Hepatocyte (in vitro differentiated cells): ENCODE measurements at regions not wholly inside any gene's neighbourhood (a gene's known extent, or its start where the extent isn't known, plus 50 kb on each side); places are given as distances from the start of the nearest gene placed in this dataset.
A peak's percentile ranks its signal among the peaks of the same experiment; 100 is the strongest.

Experiments
- DNase-seq: peaks from one replicate; pipeline ENCODE4 v3.0.0-alpha.2; 2016; ENCODE audit warnings: low spot score
- H2AFZ ChIP-seq: fragments of 200-600 bp; sonication (generic); 2 replicates; pipeline ENCODE4 v1.6.0; 2016; ENCODE audit warnings: antibody characterized with exemption, mild to moderate bottlenecking
- H3K27ac ChIP-seq: fragments of 200-600 bp; sonication (generic); 2 replicates; pipeline ENCODE4 v1.5.1; 2016; ENCODE audit warnings: mild to moderate bottlenecking
- H3K27me3 ChIP-seq: fragments of 200-600 bp; sonication (generic); 2 replicates; pipeline ENCODE4 v1.6.1; 2016
- H3K36me3 ChIP-seq: fragments of 200-600 bp; sonication (generic); replicated peaks from 2 replicates; pipeline ENCODE4 v1.5.1; 2016; ENCODE audit warnings: low read depth; ENCODE audit not compliant: insufficient read depth
- H3K4me1 ChIP-seq: fragments of 200-600 bp; sonication (generic); 2 replicates; pipeline ENCODE4 v1.5.1; 2016; ENCODE audit warnings: mild to moderate bottlenecking, moderate library complexity; ENCODE audit not compliant: insufficient read depth
- H3K4me2 ChIP-seq: fragments of 200-600 bp; sonication (generic); 2 replicates; pipeline ENCODE4 v1.6.0; 2016
- H3K4me3 ChIP-seq: fragments of 200-600 bp; sonication (generic); 2 replicates; pipeline ENCODE4 v1.5.1; 2016; ENCODE audit warnings: mild to moderate bottlenecking
- H3K79me2 ChIP-seq: fragments of 200-600 bp; sonication (generic); 2 replicates; pipeline ENCODE4 v1.6.0; 2017; ENCODE audit warnings: mild to moderate bottlenecking
- H3K9me2 ChIP-seq: fragments of 200-600 bp; sonication (generic); replicated peaks from 2 replicates; pipeline ENCODE4 v1.6.0; 2017; ENCODE audit warnings: mild to moderate bottlenecking; ENCODE audit not compliant: insufficient read depth
- H3K9me3 ChIP-seq: fragments of 200-600 bp; sonication (generic); 2 replicates; pipeline ENCODE4 v1.5.1; 2016; ENCODE audit warnings: low read depth, mild to moderate bottlenecking
- H4K20me1 ChIP-seq: fragments of 200-600 bp; sonication (generic); 2 replicates; pipeline ENCODE4 v1.6.0; 2016; ENCODE audit warnings: mild to moderate bottlenecking; ENCODE audit not compliant: insufficient read depth, poor library complexity, severe bottlenecking
- EZH2 ChIP-seq: fragments of 200-600 bp; sonication (generic); IDR thresholded peaks from 2 replicates; pipeline ENCODE4 v1.6.1; 2016; ENCODE audit warnings: antibody characterized with exemption, mild to moderate bottlenecking, borderline replicate concordance
- EZH2phosphoT487 ChIP-seq: fragments of 200-600 bp; sonication (generic); IDR thresholded peaks from one replicate; pipeline ENCODE4 v1.6.1; 2018; ENCODE audit warnings: antibody characterized with exemption, mild to moderate bottlenecking, low read depth, moderate library complexity; ENCODE audit not compliant: unreplicated experiment, severe bottlenecking
- WGBS: methylation state at CpG from one replicate; pipeline ENCODE4 v1.1.6; 2016; ENCODE audit warnings: low lambda C conversion rate; ENCODE audit errors: missing lambda C conversion rate; 5-methylcytosine and 5-hydroxymethylcytosine counted together
- TF ChIP-seq, protein P1 (sequence below): fragments of 200-600 bp; sonication (generic); IDR thresholded peaks from 2 replicates; pipeline ENCODE4 v1.5.1; 2016; ENCODE audit warnings: antibody characterized with exemption, mild to moderate bottlenecking; ENCODE audit not compliant: poor library complexity

DNA sequence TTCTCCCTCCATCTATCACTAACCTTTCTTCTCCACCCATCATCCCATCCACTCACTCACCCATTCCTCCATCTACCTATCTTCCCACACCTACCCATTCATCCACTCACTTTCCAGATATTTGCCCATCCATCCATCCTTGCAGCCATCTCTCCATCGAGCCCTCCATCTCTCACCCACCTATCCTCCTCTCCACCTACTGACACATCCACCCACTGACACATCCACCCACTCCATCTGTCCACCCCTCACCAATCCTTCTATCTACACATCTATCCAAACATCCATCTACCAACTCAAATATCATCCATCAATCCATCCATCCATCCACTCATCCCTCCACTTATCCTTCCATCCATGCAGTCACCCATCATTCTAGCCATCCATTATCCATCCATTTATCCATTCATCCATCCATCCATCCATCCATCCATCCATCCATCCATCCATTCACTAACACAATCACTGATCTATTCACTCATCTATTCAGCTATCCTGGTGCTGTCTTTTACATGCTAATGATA, 68.9 kb upstream of the SPTLC1 start:
- no peak overlapping the region for H3K27ac ChIP-seq
- H3K79me2 ChIP-seq, result no peaks in the 10 kb centered on the region
- H4K20me1 ChIP-seq, result no peaks in the 10 kb centered on the region
- H3K4me1 ChIP-seq, result no peaks in the 10 kb centered on the region
- H3K4me2 ChIP-seq, result no peak overlapping the region
- no peaks in the 10 kb centered on the region for H3K9me3 ChIP-seq
- H3K27me3 ChIP-seq, result no peaks in the 10 kb centered on the region
- no peaks in the 10 kb centered on the region for H3K9me2 ChIP-seq
- no peak for TF ChIP-seq EZH2phosphoT487
- TF ChIP-seq, protein P1, sequence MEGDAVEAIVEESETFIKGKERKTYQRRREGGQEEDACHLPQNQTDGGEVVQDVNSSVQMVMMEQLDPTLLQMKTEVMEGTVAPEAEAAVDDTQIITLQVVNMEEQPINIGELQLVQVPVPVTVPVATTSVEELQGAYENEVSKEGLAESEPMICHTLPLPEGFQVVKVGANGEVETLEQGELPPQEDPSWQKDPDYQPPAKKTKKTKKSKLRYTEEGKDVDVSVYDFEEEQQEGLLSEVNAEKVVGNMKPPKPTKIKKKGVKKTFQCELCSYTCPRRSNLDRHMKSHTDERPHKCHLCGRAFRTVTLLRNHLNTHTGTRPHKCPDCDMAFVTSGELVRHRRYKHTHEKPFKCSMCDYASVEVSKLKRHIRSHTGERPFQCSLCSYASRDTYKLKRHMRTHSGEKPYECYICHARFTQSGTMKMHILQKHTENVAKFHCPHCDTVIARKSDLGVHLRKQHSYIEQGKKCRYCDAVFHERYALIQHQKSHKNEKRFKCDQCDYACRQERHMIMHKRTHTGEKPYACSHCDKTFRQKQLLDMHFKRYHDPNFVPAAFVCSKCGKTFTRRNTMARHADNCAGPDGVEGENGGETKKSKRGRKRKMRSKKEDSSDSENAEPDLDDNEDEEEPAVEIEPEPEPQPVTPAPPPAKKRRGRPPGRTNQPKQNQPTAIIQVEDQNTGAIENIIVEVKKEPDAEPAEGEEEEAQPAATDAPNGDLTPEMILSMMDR, result no peak
- TF ChIP-seq EZH2, result no peak
- H3K4me3 ChIP-seq, result no peak overlapping the region
- H2AFZ ChIP-seq, result no peak overlapping the region
- no peak for DNase-seq
- 100% methylated on average over 1 of the region's 1 CpG for WGBS
- H3K36me3 ChIP-seq, result no peaks in the 10 kb centered on the region

DNA sequence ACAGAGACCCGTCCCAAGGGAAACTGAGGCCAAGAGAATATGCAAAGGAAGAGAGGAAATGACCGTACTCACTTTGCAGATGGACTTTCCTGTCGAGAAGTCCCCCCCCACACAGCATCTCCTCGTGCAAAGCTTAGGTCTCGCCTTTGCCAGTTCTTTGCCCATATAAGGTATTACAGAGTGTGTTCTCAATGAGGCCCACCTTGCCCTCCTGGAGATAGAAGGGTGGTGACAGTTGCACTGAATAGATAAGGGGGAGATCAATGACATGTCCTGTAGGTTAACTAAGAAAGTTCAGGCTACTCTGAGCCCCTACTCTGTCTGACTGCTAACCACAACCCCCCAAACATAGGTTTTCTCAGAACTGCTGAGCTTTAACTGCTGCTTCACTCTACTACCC, 68.2 kb upstream of the SPTLC1 start:
- Histone ChIP-seq H3K4me2 (no peak overlapping the region), H3K4me3 (no peak overlapping the region), H3K27me3 (no peaks in the 10 kb centered on the region), H3K9me3 (no peaks in the 10 kb centered on the region), H3K9me2 (no peaks in the 10 kb centered on the region), H3K79me2 (no peaks in the 10 kb centered on the region), H3K27ac (no peak overlapping the region), H3K36me3 (no peaks in the 10 kb centered on the region), H4K20me1 (no peaks in the 10 kb centered on the region), H2AFZ (no peak overlapping the region), H3K4me1 (no peaks in the 10 kb centered on the region)
- no peak for TF ChIP-seq EZH2phosphoT487
- 88% methylated on average over 5 of the region's 5 CpGs for WGBS
- DNase-seq, result no peak

DNA sequence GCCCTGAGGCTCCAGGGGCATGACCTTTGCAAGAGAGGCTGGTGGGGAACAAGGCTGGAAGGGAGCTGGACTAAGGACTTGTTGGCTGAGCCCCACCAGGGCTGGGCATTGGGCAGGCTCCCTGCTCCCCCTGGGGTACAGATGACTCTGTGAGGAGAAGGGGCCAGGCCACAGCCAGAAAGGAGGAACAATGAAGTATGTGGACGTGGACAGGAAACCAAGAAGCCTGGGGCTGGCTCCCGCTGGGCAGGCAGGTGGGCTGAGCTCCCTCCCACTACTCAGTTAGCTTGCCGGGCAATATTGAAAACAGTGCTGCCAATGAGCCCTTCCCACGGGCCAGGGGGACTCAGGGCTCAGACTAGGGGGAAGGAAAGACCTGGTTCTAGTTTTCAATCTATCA, 66.1 kb upstream of the SPTLC1 start:
- no peaks in the 10 kb centered on the region for H3K9me2 ChIP-seq
- no peak overlapping the region for H2AFZ ChIP-seq
- H3K79me2 ChIP-seq, result no peaks in the 10 kb centered on the region
- WGBS, result 80% methylated on average over 4 of the region's 4 CpGs
- H3K4me2 ChIP-seq, result no peak overlapping the region
- TF ChIP-seq EZH2phosphoT487 (no peak), EZH2 (no peak)
- TF ChIP-seq, protein P1, result no peak
- H3K4me1 ChIP-seq, result no peaks in the 10 kb centered on the region
- H3K9me3 ChIP-seq, result no peaks in the 10 kb centered on the region
- no peak for DNase-seq
- no peaks in the 10 kb centered on the region for H4K20me1 ChIP-seq
- no peak overlapping the region for H3K4me3 ChIP-seq
- no peak overlapping the region for H3K27ac ChIP-seq
- no peaks in the 10 kb centered on the region for H3K36me3 ChIP-seq
- H3K27me3 ChIP-seq, result no peaks in the 10 kb centered on the region

DNA sequence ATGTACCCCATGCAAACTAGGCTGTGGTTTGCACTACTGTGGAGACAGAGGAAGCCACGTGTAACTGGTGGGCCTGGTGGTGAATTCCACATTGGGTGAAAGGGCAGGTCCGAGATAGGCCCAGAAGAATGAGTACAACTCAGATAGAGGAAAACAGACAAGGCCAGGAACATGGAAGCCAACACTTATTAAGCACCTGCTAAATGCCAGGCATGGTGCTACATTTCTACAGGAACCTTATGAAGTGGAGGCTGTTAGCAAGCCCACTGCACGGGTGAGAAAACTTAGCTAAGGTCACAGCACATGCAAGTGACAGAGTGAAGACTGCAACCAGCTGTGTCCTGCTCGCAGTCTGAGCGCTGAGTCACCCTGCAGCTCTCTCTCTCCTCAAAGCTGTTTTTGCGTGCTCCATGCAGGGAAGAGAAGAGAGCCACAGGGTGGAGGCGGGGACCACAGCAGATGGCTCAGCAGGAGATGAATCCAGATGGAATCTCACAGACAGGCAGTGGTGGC, 65.5 kb upstream of the SPTLC1 start:
- Histone ChIP-seq H2AFZ (no peak overlapping the region), H3K27ac (no peak overlapping the region), H3K4me2 (no peak overlapping the region), H4K20me1 (no peaks in the 10 kb centered on the region), H3K27me3 (no peaks in the 10 kb centered on the region), H3K36me3 (no peaks in the 10 kb centered on the region), H3K4me3 (no peak overlapping the region), H3K4me1 (no peaks in the 10 kb centered on the region), H3K9me3 (no peaks in the 10 kb centered on the region), H3K79me2 (no peaks in the 10 kb centered on the region), H3K9me2 (no peaks in the 10 kb centered on the region)
- TF ChIP-seq EZH2phosphoT487, result no peak
- TF ChIP-seq EZH2, result no peak
- TF ChIP-seq, protein P1, result no peak
- WGBS, result 84% methylated on average over 7 of the region's 7 CpGs
- peak; percentile 29 for DNase-seq
